GM12878 (cell line): ENCODE measurements at regions not wholly inside any gene's neighbourhood (a gene's known extent, or its start where the extent isn't known, plus 50 kb on each side); places are given as distances from the start of the nearest gene placed in this dataset.

Source experiments
- ATAC-seq: fragments of 200-7000 bp; cut with Tn5 transposase; 3 replicates; pipeline ENCODE4 v1.9.1; 2020; ENCODE audit warnings: mild to moderate bottlenecking, moderate library complexity
- BruUV-seq: library from RNA; stranded (reverse); fragments of 400-500 nt; replicated peaks from 2 replicates; lab custom pipeline; 2021; lab: Mats Ljungman, UMichigan
- CTCF ChIA-PET: fragments of 300-600 bp; sonication (Branson Sonifier 250); formaldehyde crosslinking; extraction: SDS; loops from one replicate; lab custom pipeline; 2021; ENCODE audit warnings: inconsistent platforms; lab: Yijun Ruan, JAX
- POLR2A ChIA-PET: fragments of 350-600 bp; formaldehyde crosslinking; extraction: SDS; loops from one replicate; lab custom pipeline; 2021; ENCODE audit warnings: inconsistent platforms; lab: Charles Lee
- RAD21 ChIA-PET: fragments of 300-600 bp; sonication (Branson Sonifier 250); formaldehyde crosslinking; loops from one replicate; lab custom pipeline; 2023; ENCODE audit warnings: antibody characterized with exemption; ENCODE audit not compliant: unreplicated experiment; lab: Charles Lee
- SMC1A ChIA-PET: fragments of 300-600 bp; sonication (Branson Sonifier 250); formaldehyde crosslinking; loops from one replicate; lab custom pipeline; 2023; ENCODE audit not compliant: unreplicated experiment, uncharacterized antibody; lab: Charles Lee
- DNase-seq: peaks from one replicate; pipeline ENCODE4 v3.0.0-alpha.2; 2011; ENCODE audit warnings: low read depth, low spot score
- FAIRE-seq: peaks from 3 replicates; lab custom pipeline; 2011; peaks lifted over from hg19 to GRCh38; lab: Jason Lieb, UNC
- H2AFZ ChIP-seq: 2 replicates; pipeline ENCODE4 v1.6.0; 2011; ENCODE audit warnings: low read depth, low read length, control low read depth; ENCODE audit not compliant: control insufficient read depth
- H3K27ac ChIP-seq: 2 replicates; pipeline ENCODE4 v1.5.1; 2011; ENCODE audit warnings: control low read depth; ENCODE audit not compliant: control insufficient read depth, insufficient read depth
- H3K27me3 ChIP-seq, 2 experiments: replicated peaks in 1 of 2; 2 replicates each; pipeline versions ENCODE4 v1.6.0 to v1.6.1; 2011; ENCODE audit warnings: low read length in 1 of 2; ENCODE audit not compliant: control insufficient read depth in 2 of 2, insufficient read depth in 2 of 2
- H3K36me3 ChIP-seq, 2 experiments: 2 replicates each; pipeline ENCODE4 v1.5.1; 2011; ENCODE audit warnings: low read length in 1 of 2; ENCODE audit not compliant: control insufficient read depth in 2 of 2, insufficient read depth in 2 of 2
- H3K4me1 ChIP-seq: 2 replicates; pipeline ENCODE4 v1.6.1; 2011; ENCODE audit warnings: mild to moderate bottlenecking, low read length, moderate library complexity, mixed read lengths; ENCODE audit not compliant: control insufficient read depth, insufficient read depth
- H3K4me2 ChIP-seq: 2 replicates; pipeline ENCODE4 v1.6.0; 2011; ENCODE audit warnings: control low read depth; ENCODE audit not compliant: control insufficient read depth, insufficient read depth
- H3K4me3 ChIP-seq: fragments of 200-600 bp; sonication (generic); 2 replicates; pipeline ENCODE4 v1.5.1; 2016
- H3K79me2 ChIP-seq: 2 replicates; pipeline ENCODE4 v1.6.0; 2011; ENCODE audit warnings: low read length; ENCODE audit not compliant: control insufficient read depth, insufficient read depth
- H3K9ac ChIP-seq: 2 replicates; pipeline ENCODE4 v1.8.0; 2011; ENCODE audit warnings: low read length, control low read depth, mixed read lengths; ENCODE audit not compliant: control insufficient read depth, insufficient read depth
- H3K9me3 ChIP-seq: replicated peaks from 3 replicates; pipeline ENCODE4 v1.5.1; 2011; ENCODE audit warnings: mild to moderate bottlenecking, low read length; ENCODE audit not compliant: control insufficient read depth, insufficient read depth
- H4K20me1 ChIP-seq: 2 replicates; pipeline ENCODE4 v1.6.0; 2011; ENCODE audit not compliant: control insufficient read depth, insufficient read depth
- CREB1 ChIP-seq: IDR thresholded peaks from 2 replicates; pipeline ENCODE4 v1.6.1; 2012; ENCODE audit warnings: low read depth, mild to moderate bottlenecking, inconsistent platforms
- EED ChIP-seq: sonication (generic); IDR thresholded peaks from 2 replicates; pipeline ENCODE4 v1.6.1; 2016; ENCODE audit warnings: antibody characterized with exemption, low read depth
- ETV6 ChIP-seq, 2 experiments: fragments of 450-650 bp in 1 of 2; IDR thresholded peaks in 1 of 2; conservative IDR thresholded peaks in 1 of 2; 2 replicates each; pipeline ENCODE4 v1.6.1; 2014; ENCODE audit warnings: antibody characterized with exemption in 1 of 2, borderline replicate concordance in 1 of 2, low read depth in 1 of 2, mild to moderate bottlenecking in 1 of 2, moderate library complexity in 1 of 2
- MTA3 ChIP-seq: IDR thresholded peaks from 2 replicates; pipeline ENCODE4 v1.6.1; 2012; ENCODE audit warnings: low read length, inconsistent platforms, borderline replicate concordance
- MXI1 ChIP-seq: fragments of 150-350 bp; IDR thresholded peaks from 2 replicates; pipeline ENCODE4 v1.6.1; 2011; ENCODE audit warnings: low read depth, mild to moderate bottlenecking, inconsistent platforms, low read length, improper control_type of control experiment
- POLR2AphosphoS2 ChIP-seq: IDR thresholded peaks from 2 replicates; pipeline ENCODE4 v1.6.1; 2011; ENCODE audit warnings: low read depth, mild to moderate bottlenecking, low read length, improper control_type of control experiment, moderate library complexity
- SMARCA5 ChIP-seq: fragments of 450-650 bp; IDR thresholded peaks from 2 replicates; pipeline ENCODE4 v1.6.1; 2017; ENCODE audit warnings: mild to moderate bottlenecking
- SREBF1 ChIP-seq: IDR thresholded peaks from 2 replicates; pipeline ENCODE4 v1.6.1; 2012; ENCODE audit warnings: mild to moderate bottlenecking, low read length
- SUZ12 ChIP-seq: fragments of 200-600 bp; sonication (generic); IDR thresholded peaks from one replicate; pipeline ENCODE4 v1.6.1; 2018; ENCODE audit warnings: antibody characterized with exemption, mild to moderate bottlenecking; ENCODE audit not compliant: unreplicated experiment
- YBX1 ChIP-seq: fragments of 450-650 bp; IDR thresholded peaks from 2 replicates; pipeline ENCODE4 v1.6.1; 2016; ENCODE audit warnings: antibody characterized with exemption
- ZBTB40 ChIP-seq: fragments of 450-650 bp; IDR thresholded peaks from 2 replicates; pipeline ENCODE4 v1.6.1; 2016; ENCODE audit warnings: mild to moderate bottlenecking, moderate library complexity, borderline replicate concordance
- WGBS: methylation state at CpG from one replicate; pipeline ENCODE4 v1.1.6; 2016; ENCODE audit warnings: low lambda C conversion rate; ENCODE audit not compliant: insufficient replicate concordance, insufficient coverage; ENCODE audit errors: missing lambda C conversion rate; 5-methylcytosine and 5-hydroxymethylcytosine counted together
- in situ Hi-C: fragments of 300-500 bp; cut with MboI; formaldehyde crosslinking; loops from 9 replicates; pipeline ENCODE4 v1.14.3; 2018; ENCODE audit warnings: mixed read lengths
- intact Hi-C: fragments of 100-400 bp; cut with micrococcal nuclease; formaldehyde crosslinking; loops from one replicate; pipeline ENCODE4 v1.14.2; 2022; ENCODE audit not compliant: unreplicated experiment

DNA sequence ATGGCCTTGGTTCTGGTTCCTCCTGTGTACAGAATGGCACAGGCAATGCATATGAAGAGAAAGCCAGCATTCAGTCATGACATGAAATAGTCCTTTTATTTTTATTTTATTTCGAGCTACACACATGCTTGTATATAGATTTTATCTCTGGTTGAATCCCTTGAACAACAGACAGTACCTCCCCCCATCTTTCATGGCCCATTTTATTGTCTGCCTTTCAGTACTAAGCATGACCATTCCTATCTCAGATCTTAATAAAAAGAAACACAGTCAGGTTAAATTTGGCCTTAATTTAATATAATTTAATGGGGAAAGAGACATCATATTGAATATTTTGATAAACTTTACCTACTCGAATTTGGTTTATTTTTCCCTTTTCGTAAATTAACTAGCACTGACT lies 76.4 kb upstream of the VANGL1 start:
- Histone ChIP-seq H2AFZ (no peak overlapping the region), H3K4me1 (no peaks in the 10 kb centered on the region), H4K20me1 (no peaks in the 10 kb centered on the region), H3K4me2 (no peak overlapping the region), H3K79me2 (no peaks in the 10 kb centered on the region), H3K27ac (no peak overlapping the region), H3K4me3 (no peak overlapping the region), H3K9me3 (peaks cover 1% of the 10 kb centered on the region; the same call in 1 of the 3 replicates), H3K27me3 (no peaks in the 10 kb centered on the region), H3K9ac (no peak overlapping the region), H3K36me3 (no peaks in the 10 kb centered on the region)
- no TSS peak for BruUV-seq
- FAIRE-seq (no peak), ATAC-seq (no peak), DNase-seq (no peak)
- no peak for TF ChIP-seq ETV6 (conservative IDR thresholded peaks at IDR 0.05 in 1 of 2, IDR thresholded peaks at IDR 0.05 in 1 of 2; ENCODE audit: borderline replicate concordance in 1 of 2, low read depth in 1 of 2)
- TF ChIP-seq POLR2AphosphoS2: no peak
- no peak for TF ChIP-seq SREBF1
- TF ChIP-seq SUZ12: no peak
- no peak for TF ChIP-seq MXI1
- TF ChIP-seq EED: no peak
- no peak for TF ChIP-seq ZBTB40
- no peak for TF ChIP-seq SMARCA5
- no peak for TF ChIP-seq CREB1
- no peak for TF ChIP-seq MTA3
- TF ChIP-seq YBX1: no peak
- POLR2A ChIA-PET: no interaction called here
- RAD21 ChIA-PET: no interaction called here
- SMC1A ChIA-PET: interaction anchor here (2.5 kb wide), 1 partner anchor 21 kb away, joined by 5 read pairs; no protein-coding TSS in a partner anchor
- WGBS: 0% methylated on average over 3 of the region's 3 CpGs
- intact Hi-C loops: no loop called here
- in situ Hi-C loops: no loop called here
- CTCF ChIA-PET: no interaction called here
